Mesenchymal stem cell (in vitro differentiated cells and primary cell): ENCODE measurements at regions not wholly inside any gene's neighbourhood (a gene's known extent, or its start where the extent isn't known, plus 50 kb on each side); places are given as distances from the start of the nearest gene placed in this dataset.

Experiments used
- DNase-seq: peaks from one replicate; pipeline ENCODE4 v3.0.0-alpha.2; 2013
- H2AFZ ChIP-seq: one replicate; pipeline ENCODE4 v1.6.1; 2013; ENCODE audit warnings: low read depth, mild to moderate bottlenecking, control low read depth, inconsistent platforms, low read length, moderate library complexity
- H2AK5ac ChIP-seq: 2 replicates; pipeline ENCODE4 v1.6.1; 2013; ENCODE audit warnings: low read length, moderate library complexity, mild to moderate bottlenecking, inconsistent platforms; ENCODE audit not compliant: severe bottlenecking
- H2BK120ac ChIP-seq: one replicate; pipeline ENCODE4 v1.6.1; 2013; ENCODE audit warnings: low read depth, mild to moderate bottlenecking, inconsistent platforms, low read length, moderate library complexity
- H2BK12ac ChIP-seq, 2 experiments: one replicate each; pipeline ENCODE4 v1.6.1; 2013; ENCODE audit warnings: inconsistent platforms in 2 of 2, low read length in 2 of 2, mild to moderate bottlenecking in 2 of 2, moderate library complexity in 2 of 2, control low read depth in 1 of 2
- H2BK15ac ChIP-seq: one replicate; pipeline ENCODE4 v1.6.1; 2013; ENCODE audit warnings: mild to moderate bottlenecking, low read depth, inconsistent platforms; ENCODE audit not compliant: poor library complexity, severe bottlenecking
- H2BK5ac ChIP-seq: 2 replicates; pipeline ENCODE4 v1.6.1; 2013; ENCODE audit warnings: low read depth, mild to moderate bottlenecking, low read length, control low read depth, inconsistent platforms; ENCODE audit not compliant: poor library complexity, severe bottlenecking
- H3K14ac ChIP-seq, 2 experiments: one replicate each; pipeline ENCODE4 v1.6.1; 2013; ENCODE audit warnings: inconsistent platforms in 2 of 2, low read length in 2 of 2, control low read depth in 1 of 2, mild to moderate bottlenecking in 1 of 2, moderate library complexity in 1 of 2
- H3K18ac ChIP-seq, 2 experiments: one replicate each; pipeline ENCODE4 v1.6.1; 2013; ENCODE audit warnings: inconsistent platforms in 2 of 2, low read length in 2 of 2, control low read depth in 1 of 2, low read depth in 1 of 2, mild to moderate bottlenecking in 1 of 2
- H3K23ac ChIP-seq, 2 experiments: one replicate each; pipeline ENCODE4 v1.6.1; 2013; ENCODE audit warnings: inconsistent platforms in 2 of 2, low read length in 2 of 2, mild to moderate bottlenecking in 2 of 2, moderate library complexity in 2 of 2, control low read depth in 1 of 2
- H3K27ac ChIP-seq: 2 replicates; pipeline ENCODE4 v1.5.1; 2013; ENCODE audit warnings: mild to moderate bottlenecking, moderate library complexity, low read length, control low read depth, inconsistent platforms; ENCODE audit not compliant: poor library complexity, severe bottlenecking
- H3K27me3 ChIP-seq, 2 experiments: 2 replicates each; pipeline versions ENCODE4 v1.6.1 to v1.7.0; 2013; ENCODE audit warnings: low read length in 2 of 2, mild to moderate bottlenecking in 2 of 2, moderate library complexity in 2 of 2, control low read depth in 1 of 2, inconsistent platforms in 1 of 2; ENCODE audit not compliant: control insufficient read depth in 1 of 2, insufficient read depth in 1 of 2
- H3K36me3 ChIP-seq, 2 experiments: 2 replicates each; pipeline versions ENCODE4 v1.6.1 to v1.7.0; 2013; ENCODE audit warnings: low read length in 2 of 2, control low read depth in 1 of 2, inconsistent platforms in 1 of 2, low read depth in 1 of 2, mild to moderate bottlenecking in 1 of 2; ENCODE audit not compliant: insufficient read depth in 2 of 2, control insufficient read depth in 1 of 2
- H3K4ac ChIP-seq, 2 experiments: one replicate each; pipeline ENCODE4 v1.6.1; 2013; ENCODE audit warnings: inconsistent platforms in 2 of 2, low read length in 2 of 2, mild to moderate bottlenecking in 2 of 2, moderate library complexity in 2 of 2, control low read depth in 1 of 2, low read depth in 1 of 2
- H3K4me1 ChIP-seq: 2 replicates; pipeline ENCODE4 v1.6.1; 2013; ENCODE audit warnings: low read depth, low read length, control low read depth; ENCODE audit not compliant: control insufficient read depth, insufficient read depth
- H3K4me2 ChIP-seq: 2 replicates; pipeline ENCODE4 v1.6.1; 2013; ENCODE audit warnings: low read length, mild to moderate bottlenecking, inconsistent platforms; ENCODE audit not compliant: poor library complexity, severe bottlenecking
- H3K4me3 ChIP-seq, 2 experiments: 2 replicates each; pipeline versions ENCODE4 v1.5.1 to v1.7.0; 2013; ENCODE audit warnings: low read length in 2 of 2, mild to moderate bottlenecking in 2 of 2, control low read depth in 1 of 2, low read depth in 1 of 2; ENCODE audit not compliant: insufficient read depth in 1 of 2
- H3K79me1 ChIP-seq: replicated peaks from 2 replicates; pipeline ENCODE4 v1.6.1; 2013; ENCODE audit warnings: mild to moderate bottlenecking, control low read depth, low read length, inconsistent platforms; ENCODE audit not compliant: poor library complexity, severe bottlenecking
- H3K9ac ChIP-seq: 2 replicates; pipeline ENCODE4 v1.7.0; 2013; ENCODE audit warnings: mild to moderate bottlenecking, low read length, moderate library complexity
- H3K9me3 ChIP-seq: 2 replicates; pipeline ENCODE4 v1.7.0; 2013; ENCODE audit warnings: mild to moderate bottlenecking, low read length; ENCODE audit not compliant: control insufficient read depth
- H4K8ac ChIP-seq: one replicate; pipeline ENCODE4 v1.6.1; 2013; ENCODE audit warnings: inconsistent platforms, mild to moderate bottlenecking, low read length, moderate library complexity
- H4K91ac ChIP-seq: one replicate; pipeline ENCODE4 v1.6.1; 2013; ENCODE audit warnings: mild to moderate bottlenecking, low read length, inconsistent platforms
- WGBS: methylation state at CpG from one replicate; pipeline ENCODE4 v1.1.7; 2013; ENCODE audit warnings: mixed read lengths; 5-methylcytosine and 5-hydroxymethylcytosine counted together

GRCh38 chr3:96430079-96430478 lies 384.3 kb upstream of the EPHA6 start:
- Histone ChIP-seq H3K23ac (no peak overlapping the region), H2AK5ac (no peak overlapping the region), H3K4ac (no peak overlapping the region), H3K18ac (no peak overlapping the region), H4K8ac (no peak overlapping the region), H2BK5ac (no peak overlapping the region), H4K91ac (no peak overlapping the region), H3K9ac (no peak overlapping the region), H3K4me3 (no peak overlapping the region), H3K79me1 (no peaks in the 10 kb centered on the region), H2BK15ac (no peak overlapping the region), H3K27me3 (no peaks in the 10 kb centered on the region), H3K14ac (no peak overlapping the region), H3K9me3 (no peaks in the 10 kb centered on the region), H3K4me2 (no peak overlapping the region), H2BK120ac (no peak overlapping the region), H2AFZ (no peak overlapping the region), H3K4me1 (no peaks in the 10 kb centered on the region), H3K27ac (no peak overlapping the region), H3K36me3 (no peaks in the 10 kb centered on the region), H2BK12ac (no peak overlapping the region)
- no peak for DNase-seq
- 58% methylated on average over 2 of the region's 2 CpGs for WGBS

- Histone ChIP-seq H3K4me1 (no peaks in the 10 kb centered on the region), H3K27ac (no peak overlapping the region), H4K8ac (no peak overlapping the region), H2AFZ (no peak overlapping the region), H3K14ac (no peak overlapping the region), H2BK120ac (no peak overlapping the region), H3K4me3 (no peak overlapping the region), H3K27me3 (no peaks in the 10 kb centered on the region), H3K36me3 (no peaks in the 10 kb centered on the region), H2BK12ac (no peak overlapping the region), H3K9me3 (no peaks in the 10 kb centered on the region), H3K4ac (no peak overlapping the region), H3K23ac (no peak overlapping the region), H2BK5ac (no peak overlapping the region), H3K4me2 (no peak overlapping the region), H3K9ac (no peak overlapping the region), H2BK15ac (no peak overlapping the region), H3K18ac (no peak overlapping the region), H2AK5ac (no peak overlapping the region), H4K91ac (no peak overlapping the region), H3K79me1 (no peaks in the 10 kb centered on the region)
- no peak for DNase-seq
- 85% methylated on average over 1 of the region's 2 CpGs for WGBS
These were observed 379.7 kb upstream of the EPHA6 start for GRCh38 chr3:96434651-96435050.

- no peak overlapping the region for H3K27ac ChIP-seq
- no peak overlapping the region for H2BK15ac ChIP-seq
- no peak for DNase-seq
- no peak overlapping the region for H2AK5ac ChIP-seq
- H3K36me3 ChIP-seq: no peaks in the 10 kb centered on the region
- no peak overlapping the region for H3K14ac ChIP-seq
- no peak overlapping the region for H3K9ac ChIP-seq
- H3K23ac ChIP-seq: no peak overlapping the region
- H2BK12ac ChIP-seq: no peak overlapping the region
- no peak overlapping the region for H4K8ac ChIP-seq
- H2BK120ac ChIP-seq: no peak overlapping the region
- H3K9me3 ChIP-seq: no peaks in the 10 kb centered on the region
- H3K18ac ChIP-seq: no peak overlapping the region
- no peak overlapping the region for H2AFZ ChIP-seq
- no peaks in the 10 kb centered on the region for H3K79me1 ChIP-seq
- H3K4me3 ChIP-seq: no peak overlapping the region
- no peak overlapping the region for H4K91ac ChIP-seq
- no peak overlapping the region for H2BK5ac ChIP-seq
- WGBS: 88% methylated on average over 1 of the region's 1 CpG
- no peaks in the 10 kb centered on the region for H3K4me1 ChIP-seq
- H3K4me2 ChIP-seq: no peak overlapping the region
- no peaks in the 10 kb centered on the region for H3K27me3 ChIP-seq
- no peak overlapping the region for H3K4ac ChIP-seq
These were observed 365.0 kb upstream of the EPHA6 start for GRCh38 chr3:96449346-96449745.

- WGBS: 70% methylated on average over 4 of the region's 4 CpGs
- Histone ChIP-seq H3K27ac (no peak overlapping the region), H3K4me2 (no peak overlapping the region), H3K79me1 (no peaks in the 10 kb centered on the region), H4K91ac (no peak overlapping the region), H2AK5ac (no peak overlapping the region), H3K23ac (no peak overlapping the region), H3K27me3 (no peaks in the 10 kb centered on the region), H2AFZ (no peak overlapping the region), H4K8ac (no peak overlapping the region), H3K9me3 (no peaks in the 10 kb centered on the region), H2BK12ac (no peak overlapping the region), H2BK120ac (no peak overlapping the region), H3K36me3 (no peaks in the 10 kb centered on the region), H2BK15ac (no peak overlapping the region), H3K14ac (no peak overlapping the region), H3K4me3 (no peak overlapping the region), H3K18ac (no peak overlapping the region), H2BK5ac (no peak overlapping the region), H3K4ac (no peak overlapping the region), H3K9ac (no peak overlapping the region), H3K4me1 (no peaks in the 10 kb centered on the region)
- no peak for DNase-seq
These were observed 364.6 kb upstream of the EPHA6 start for GRCh38 chr3:96449803-96450202.
